Endothelial cell (in vitro differentiated cells): ENCODE measurements at regions not wholly inside any gene's neighbourhood (a gene's known extent, or its start where the extent isn't known, plus 50 kb on each side); places are given as distances from the start of the nearest gene placed in this dataset.

Source experiments
- DNase-seq: peaks from one replicate; pipeline ENCODE4 v3.0.0; 2021; ENCODE audit warnings: low spot score
- H3K27ac Mint-ChIP-seq: one replicate; pipeline ENCODE4 v1.8.0; 2021; ENCODE audit warnings: mixed read lengths, inconsistent platforms; ENCODE audit not compliant: unreplicated experiment
- H3K27me3 Mint-ChIP-seq: one replicate; pipeline ENCODE4 v1.8.0; 2021; ENCODE audit warnings: mild to moderate bottlenecking, moderate library complexity, mixed read lengths, inconsistent platforms; ENCODE audit not compliant: unreplicated experiment
- H3K36me3 Mint-ChIP-seq: one replicate; pipeline ENCODE4 v1.8.0; 2021; ENCODE audit warnings: mild to moderate bottlenecking, low read depth, mixed read lengths, inconsistent platforms; ENCODE audit not compliant: unreplicated experiment
- H3K4me1 Mint-ChIP-seq: one replicate; pipeline ENCODE4 v1.8.0; 2021; ENCODE audit warnings: mild to moderate bottlenecking, mixed read lengths, inconsistent platforms; ENCODE audit not compliant: unreplicated experiment
- H3K4me3 Mint-ChIP-seq: one replicate; pipeline ENCODE4 v1.8.0; 2021; ENCODE audit warnings: mild to moderate bottlenecking, mixed read lengths, inconsistent platforms; ENCODE audit not compliant: unreplicated experiment
- H3K9me3 Mint-ChIP-seq: one replicate; pipeline ENCODE4 v1.8.0; 2021; ENCODE audit warnings: mixed read lengths, inconsistent platforms; ENCODE audit not compliant: unreplicated experiment
- CTCF ChIP-seq: fragments of 200-600 bp; sonication (generic); IDR thresholded peaks from one replicate; pipeline ENCODE4 v1.5.0; 2021; ENCODE audit warnings: antibody characterized with exemption; ENCODE audit not compliant: unreplicated experiment

- peaks cover 4% of the 10 kb centered on the region for H3K4me1 Mint-ChIP-seq
- no peaks in the 10 kb centered on the region for H3K36me3 Mint-ChIP-seq
- no peaks in the 10 kb centered on the region for H3K27me3 Mint-ChIP-seq
- no peaks in the 10 kb centered on the region for H3K9me3 Mint-ChIP-seq
- no peak for DNase-seq
- H3K27ac Mint-ChIP-seq = no peak overlapping the region
- no peak overlapping the region for H3K4me3 Mint-ChIP-seq
- TF ChIP-seq CTCF = no peak
Observed at GRCh38 chr1:62951428-62951827, 167.5 kb downstream of the ATG4C start.

GRCh38 chr1:62952596-62952995 is 168.7 kb downstream of the ATG4C start:
- no peak for DNase-seq
- Mint-ChIP-seq H3K4me3 (no peak overlapping the region), H3K27me3 (no peaks in the 10 kb centered on the region), H3K27ac (no peak overlapping the region), H3K9me3 (no peaks in the 10 kb centered on the region), H3K36me3 (no peaks in the 10 kb centered on the region), H3K4me1 (peaks cover 4% of the 10 kb centered on the region)
- TF ChIP-seq CTCF = no peak

GRCh38 chr1:62953633-62954032 is 169.7 kb downstream of the ATG4C start:
- Mint-ChIP-seq H3K4me1 (peaks cover 4% of the 10 kb centered on the region), H3K27ac (no peak overlapping the region)

DNA sequence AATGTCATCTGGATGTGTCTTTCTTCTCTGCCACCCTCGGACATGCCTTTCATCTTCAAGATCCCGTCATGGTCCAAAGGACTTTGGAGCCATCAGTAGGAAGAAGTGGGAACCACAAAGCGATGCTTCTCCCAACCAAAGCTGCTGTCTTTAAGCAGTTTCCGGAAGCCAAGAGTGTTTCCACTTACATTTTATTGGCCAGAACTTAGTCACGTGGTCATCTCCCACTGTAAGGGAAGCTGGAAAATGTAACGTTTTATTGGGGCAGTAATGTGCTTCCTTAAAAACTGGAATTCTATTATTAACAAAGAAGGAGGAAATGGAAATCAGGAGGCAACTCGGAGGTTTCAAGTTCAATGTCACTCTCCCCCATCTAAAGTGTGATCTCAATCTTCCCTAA is 170.8 kb downstream of the ATG4C start:
- no peaks in the 10 kb centered on the region for H3K36me3 Mint-ChIP-seq
- no peaks in the 10 kb centered on the region for H3K27me3 Mint-ChIP-seq
- no peak overlapping the region for H3K27ac Mint-ChIP-seq
- TF ChIP-seq CTCF = no peak
- peaks cover 4% of the 10 kb centered on the region for H3K4me1 Mint-ChIP-seq
- DNase-seq = no peak
- H3K9me3 Mint-ChIP-seq = no peaks in the 10 kb centered on the region
- H3K4me3 Mint-ChIP-seq = no peak overlapping the region

More at GRCh38 chr1:62953633-62954032, 169.7 kb downstream of the ATG4C start:
- no peak overlapping the region for H3K4me3 Mint-ChIP-seq
- no peak for DNase-seq
- H3K9me3 Mint-ChIP-seq = no peaks in the 10 kb centered on the region
- no peak for TF ChIP-seq CTCF
- H3K27me3 Mint-ChIP-seq = no peaks in the 10 kb centered on the region
- H3K36me3 Mint-ChIP-seq = no peaks in the 10 kb centered on the region

DNA sequence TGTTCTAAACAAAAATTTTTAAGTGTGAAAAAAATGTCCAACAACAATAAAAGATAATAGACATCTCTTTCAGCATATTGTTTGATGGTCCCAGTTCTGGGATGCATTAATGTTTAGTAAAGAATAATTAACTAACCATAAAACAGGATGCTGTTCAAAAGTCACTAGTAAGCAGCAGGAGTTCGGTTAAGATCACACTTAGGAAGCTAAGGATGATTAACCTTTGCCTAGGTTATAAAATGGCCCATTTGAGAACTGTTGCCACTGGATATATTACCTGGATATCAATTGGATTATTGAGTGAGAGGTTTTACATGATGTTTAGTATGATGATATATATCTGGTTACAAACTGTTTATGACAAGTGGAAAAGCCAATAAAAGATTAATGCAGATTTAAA is 171.7 kb downstream of the ATG4C start:
- no peaks in the 10 kb centered on the region for H3K9me3 Mint-ChIP-seq
- no peaks in the 10 kb centered on the region for H3K27me3 Mint-ChIP-seq
- no peaks in the 10 kb centered on the region for H3K36me3 Mint-ChIP-seq
- H3K4me1 Mint-ChIP-seq = peaks cover 4% of the 10 kb centered on the region
- no peak overlapping the region for H3K27ac Mint-ChIP-seq
- no peak for TF ChIP-seq CTCF
- DNase-seq = no peak
- no peak overlapping the region for H3K4me3 Mint-ChIP-seq
